ENCODE measurements at regions not wholly inside any gene's neighbourhood (a gene's known extent, or its start where the extent isn't known, plus 50 kb on each side); places are given as distances from the start of the nearest gene placed in this dataset.
"Not testable (repeated sequence)": the region's sequence is repeated elsewhere in the genome, so short reads cannot be mapped to it uniquely, and the experiment has no call there.

DNA sequence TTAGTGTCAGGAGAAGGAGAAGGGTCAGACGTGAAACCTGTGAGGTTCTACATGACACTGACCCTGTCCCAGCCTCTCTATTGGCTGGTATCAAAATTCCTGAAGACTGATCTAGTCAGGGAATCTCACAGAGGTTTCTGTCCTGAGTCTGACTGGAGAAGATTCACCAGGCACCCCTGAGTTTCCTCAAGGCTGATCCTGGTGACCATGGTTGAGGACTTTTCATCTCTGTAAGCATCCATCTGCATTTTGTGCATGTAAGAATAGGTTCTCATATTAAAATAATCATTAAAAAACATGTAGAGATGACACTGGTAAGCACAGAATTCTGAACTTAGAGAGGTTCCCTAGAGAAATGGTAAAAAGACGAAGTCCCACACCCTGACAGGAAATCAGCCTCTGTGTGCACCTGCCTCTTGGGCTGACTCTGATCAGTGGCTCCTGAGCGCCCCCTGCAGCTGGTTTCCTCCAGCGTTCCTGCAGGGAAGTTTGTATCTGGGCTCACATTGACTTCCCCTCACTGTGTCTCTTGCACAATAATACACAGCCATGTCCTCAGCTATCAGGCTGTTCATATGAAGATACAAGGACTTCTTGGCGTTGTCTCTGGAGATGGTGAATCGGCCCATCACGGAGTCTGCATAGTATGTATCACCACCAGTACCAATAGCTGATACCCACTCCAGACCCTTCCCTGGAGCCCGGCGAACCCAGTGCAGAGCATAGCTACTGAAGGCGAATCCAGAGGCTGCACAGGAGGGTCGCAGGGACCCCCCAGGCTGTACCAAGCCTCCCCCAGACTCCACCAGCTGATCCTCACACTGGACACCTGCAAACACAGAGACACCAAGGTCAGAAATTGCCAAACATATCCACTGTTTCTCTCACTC lies 991.9 kb downstream of the TMEM121 start:
- no peak for DNase-seq (ENCODE audit: low spot score)

DNA sequence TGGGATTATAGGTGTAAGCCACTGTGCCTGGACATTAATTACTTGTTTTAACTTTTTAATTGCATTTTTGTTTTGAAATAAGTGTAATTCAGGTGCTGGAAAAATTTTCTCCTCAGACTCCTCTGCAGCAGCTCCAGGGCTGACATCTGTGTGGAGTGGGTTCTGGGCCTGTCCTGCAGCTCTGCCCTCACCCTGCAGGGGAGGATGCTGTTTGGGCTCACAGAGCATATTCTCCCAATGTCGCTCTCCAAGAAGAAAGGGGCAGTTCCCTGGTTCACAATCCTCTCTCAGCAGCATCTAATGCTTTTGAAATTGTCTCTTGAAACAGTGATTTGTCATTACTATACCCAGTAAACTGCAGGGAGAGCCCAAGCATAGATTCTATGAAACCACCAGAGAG lies 995.7 kb downstream of the TMEM121 start:
- DNase-seq (ENCODE audit: low spot score) = not testable (repeated sequence)

DNA sequence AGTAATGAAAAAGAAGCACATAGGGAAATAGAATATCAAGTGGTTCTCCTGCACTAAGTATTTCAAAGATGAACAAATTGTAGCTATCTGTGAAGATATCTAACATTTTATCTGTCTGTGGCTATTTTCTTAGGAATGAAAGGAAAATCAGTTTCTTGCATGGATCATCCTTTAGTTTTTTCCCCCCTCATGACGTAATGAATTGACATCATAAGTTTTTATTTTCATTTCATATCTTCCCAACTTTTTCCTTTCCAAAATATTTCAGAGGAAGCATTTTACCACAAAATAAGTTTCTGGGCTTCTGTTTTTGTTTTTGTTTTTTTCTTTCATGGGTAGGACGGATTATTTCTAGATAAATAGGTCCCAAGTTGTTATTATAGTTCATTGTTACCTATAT lies 996.6 kb downstream of the TMEM121 start:
- no peak for DNase-seq (ENCODE audit: low spot score)

DNA sequence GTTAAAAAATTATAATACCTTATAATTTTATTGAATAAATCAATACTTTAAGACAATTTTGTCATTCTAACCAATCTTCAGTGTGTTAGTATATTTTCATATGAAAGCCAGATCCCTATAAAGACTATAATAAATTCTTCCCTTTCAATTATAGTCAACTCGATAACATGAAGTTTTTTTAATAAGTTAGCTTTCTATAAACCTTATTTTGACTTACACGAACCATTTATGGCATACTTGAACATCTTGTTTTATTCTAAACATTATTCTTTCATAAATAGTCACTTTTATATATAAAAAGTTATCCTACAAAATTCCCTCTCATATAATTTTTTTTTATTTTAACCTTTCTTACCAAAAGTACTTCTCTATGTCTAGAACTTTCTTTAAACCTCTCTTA lies 1002.3 kb downstream of the TMEM121 start:
- DNase-seq (ENCODE audit: low spot score) = no peak

DNA sequence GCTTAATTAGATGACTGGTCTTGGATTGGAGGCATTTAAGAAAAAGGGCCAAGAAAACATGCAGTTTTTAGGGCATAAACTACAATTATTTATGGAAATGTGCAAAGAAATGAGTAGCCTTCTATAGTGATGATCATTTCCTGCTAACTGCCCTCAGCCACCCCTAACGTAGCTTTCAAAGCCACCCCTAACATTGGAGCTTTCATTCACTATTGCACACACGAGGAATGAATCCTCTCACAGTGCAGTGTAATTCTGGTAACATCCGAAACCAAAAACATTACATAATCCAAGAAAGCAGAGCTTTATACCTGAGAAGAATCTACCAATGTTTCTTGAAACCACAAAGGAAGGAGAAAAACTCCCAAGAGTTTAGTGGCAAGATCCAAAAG lies 1003.6 kb downstream of the TMEM121 start:
- no peak for DNase-seq (ENCODE audit: low spot score)

DNA sequence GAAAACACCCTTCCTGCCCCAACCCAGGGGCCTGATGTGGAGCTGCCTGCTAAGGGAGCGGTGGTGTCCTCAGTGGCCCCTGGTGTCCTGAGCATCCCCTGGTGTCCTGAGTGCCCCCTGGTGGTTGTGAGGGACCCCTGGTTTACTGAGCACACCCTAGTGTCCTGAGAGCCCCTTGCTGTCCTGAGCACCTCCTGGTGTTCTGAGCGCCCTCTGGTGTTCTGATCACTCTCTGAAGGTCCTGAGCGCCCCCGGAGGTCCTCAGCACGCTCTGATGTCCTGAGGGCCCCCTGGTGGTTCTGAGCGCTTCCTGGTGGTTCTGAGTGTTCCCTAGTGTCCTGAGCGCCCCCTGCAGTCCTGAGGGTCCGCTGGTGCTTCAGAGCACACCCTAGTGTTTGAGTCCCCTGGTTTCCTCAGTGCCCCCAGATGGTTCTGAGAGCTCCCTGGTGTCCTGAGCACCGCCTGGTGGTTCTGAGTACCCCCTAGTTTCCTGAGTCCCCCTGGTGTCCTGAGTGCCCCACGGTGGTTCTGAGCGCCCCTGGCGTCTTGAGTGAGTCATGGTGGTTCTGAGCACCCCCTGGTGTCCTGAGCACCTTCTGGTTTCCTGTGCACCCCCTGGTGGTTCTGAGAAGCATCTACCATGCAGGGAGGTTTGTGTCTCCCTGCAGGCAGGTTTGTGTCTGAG lies 1004.2 kb downstream of the TMEM121 start:
- DNase-seq (ENCODE audit: low spot score) = no peak

DNA sequence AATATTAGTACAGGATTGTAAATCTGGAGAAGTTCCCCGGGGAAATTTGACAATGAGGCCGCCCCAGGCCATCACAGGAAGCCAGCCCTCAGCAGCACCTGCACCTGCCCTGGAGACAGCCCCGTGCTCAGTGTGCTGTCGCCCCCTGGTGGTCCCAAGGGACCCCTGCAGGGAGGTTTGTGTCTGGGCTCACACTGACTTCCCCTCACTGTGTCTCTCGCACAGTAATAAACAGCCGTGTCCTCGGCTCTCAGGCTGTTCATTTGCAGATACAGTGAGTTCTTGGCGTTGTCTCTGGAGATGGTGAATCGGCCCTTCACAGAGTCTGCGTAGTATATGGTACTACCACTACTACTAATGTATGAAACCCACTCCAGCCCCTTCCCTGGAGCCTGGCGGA lies 1011.2 kb downstream of the TMEM121 start:
- DNase-seq (ENCODE audit: low spot score) = not testable (repeated sequence)

DNA sequence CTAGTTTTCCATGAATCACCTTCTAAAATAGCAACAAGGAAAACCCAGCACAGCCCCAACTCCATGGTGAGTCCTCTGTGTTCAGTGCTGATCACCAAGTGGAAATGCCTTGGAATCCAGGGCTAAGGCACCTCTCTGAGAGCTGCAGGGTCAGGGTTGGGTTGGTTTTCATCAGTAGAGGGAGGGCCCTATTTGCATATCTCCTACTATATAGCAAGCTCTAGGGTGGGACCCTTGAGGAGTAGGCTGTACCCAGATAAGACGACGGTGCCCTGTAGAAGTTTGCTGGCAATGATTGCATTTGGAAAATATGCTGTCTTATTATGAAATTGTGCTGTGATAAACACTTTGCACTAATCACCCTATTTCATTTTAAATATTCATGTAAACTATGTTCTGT lies 1011.8 kb downstream of the TMEM121 start:
- DNase-seq (ENCODE audit: low spot score) = no peak

DNA sequence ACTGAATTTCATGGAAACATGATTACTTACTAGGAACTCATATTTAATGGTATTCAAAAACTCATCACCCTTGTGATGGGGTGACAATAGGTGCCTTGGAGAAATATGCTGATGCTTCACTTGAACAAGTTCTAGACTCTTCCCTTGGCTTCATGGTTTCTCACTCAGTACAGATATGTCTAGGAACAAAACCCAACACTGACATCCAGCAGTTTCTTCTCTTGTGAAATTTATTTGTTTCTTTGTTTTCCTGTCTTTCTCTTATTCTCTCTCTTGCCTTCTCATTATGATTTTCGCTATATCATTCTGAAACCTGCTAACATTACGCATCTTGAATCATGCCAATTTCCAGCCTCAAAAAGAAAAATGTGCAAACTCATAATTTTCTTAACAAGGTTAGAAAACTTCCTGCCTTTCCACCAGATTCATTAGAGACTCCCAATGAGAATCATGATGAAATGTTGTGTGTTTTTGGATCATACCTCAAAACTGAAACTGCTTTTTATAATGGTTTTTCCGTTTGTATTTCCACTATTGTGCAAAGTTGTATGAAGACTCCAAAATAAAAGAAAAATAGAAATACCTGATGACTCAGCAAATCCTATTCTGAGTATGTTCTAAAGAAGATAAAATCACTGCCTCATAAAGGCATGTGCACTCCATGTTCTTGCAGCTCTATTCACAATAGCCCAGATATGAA lies 1021.5 kb downstream of the TMEM121 start:
- DNase-seq (ENCODE audit: low spot score) = no peak

DNA sequence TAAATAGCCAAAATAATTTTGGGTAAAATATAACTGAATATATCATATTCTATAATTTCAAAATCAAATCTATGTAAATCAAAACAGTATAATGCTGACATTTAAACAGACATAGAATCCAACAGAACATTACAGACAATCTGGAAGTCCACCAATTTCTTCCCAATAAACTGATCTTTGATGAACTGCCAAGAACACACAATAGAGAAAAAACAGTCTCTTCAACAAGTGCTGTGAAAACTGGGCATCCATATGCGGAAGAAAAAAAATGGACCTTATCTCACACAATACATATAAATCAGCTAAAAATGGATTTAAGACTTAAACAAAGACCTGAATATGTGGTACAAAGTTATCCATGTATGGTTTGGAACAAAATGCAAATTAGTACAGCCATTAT lies 1022.7 kb downstream of the TMEM121 start:
- no peak for DNase-seq (ENCODE audit: low spot score)

DNA sequence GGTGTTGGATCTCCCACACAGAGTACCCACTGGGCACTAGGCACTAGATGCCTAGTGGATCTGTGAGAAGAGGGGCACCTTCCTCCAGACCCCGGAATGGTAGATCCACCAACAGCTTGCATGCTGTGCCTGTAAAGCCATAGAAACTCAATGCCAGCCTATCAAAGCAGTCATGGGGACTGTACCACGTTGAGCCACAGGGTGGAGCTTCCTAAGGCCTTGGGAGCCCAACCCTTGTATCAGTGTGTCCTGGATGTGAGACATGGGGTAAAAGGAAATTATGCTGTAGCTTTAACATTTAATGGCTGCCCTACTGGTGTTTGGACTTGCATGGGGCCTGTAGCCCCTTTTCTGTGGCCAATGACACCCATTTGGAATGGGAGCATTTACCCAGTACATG lies 1024.9 kb downstream of the TMEM121 start:
- DNase-seq (ENCODE audit: low spot score) = no peak

DNA sequence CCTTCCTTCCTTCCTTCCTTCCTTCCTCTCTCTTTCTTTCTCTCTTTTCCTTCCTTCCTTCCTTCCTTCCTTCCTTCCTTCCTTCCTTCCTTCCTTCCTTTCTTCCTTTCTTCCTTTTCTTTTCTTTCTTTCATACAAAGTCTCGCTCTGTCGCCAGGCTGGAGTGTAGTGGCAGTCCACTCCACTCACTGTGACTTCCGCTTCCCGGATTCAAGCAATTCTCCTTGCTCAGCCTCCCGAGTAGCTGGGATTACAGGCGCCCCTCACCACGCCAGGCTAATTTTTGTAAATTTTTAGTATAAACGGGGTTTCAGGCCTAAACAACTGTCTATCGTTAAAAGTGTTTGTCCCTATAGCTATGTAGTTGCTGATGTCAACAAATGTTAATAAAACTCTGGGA lies 1029.8 kb downstream of the TMEM121 start:
- DNase-seq (ENCODE audit: low spot score) = not testable (repeated sequence)

DNA sequence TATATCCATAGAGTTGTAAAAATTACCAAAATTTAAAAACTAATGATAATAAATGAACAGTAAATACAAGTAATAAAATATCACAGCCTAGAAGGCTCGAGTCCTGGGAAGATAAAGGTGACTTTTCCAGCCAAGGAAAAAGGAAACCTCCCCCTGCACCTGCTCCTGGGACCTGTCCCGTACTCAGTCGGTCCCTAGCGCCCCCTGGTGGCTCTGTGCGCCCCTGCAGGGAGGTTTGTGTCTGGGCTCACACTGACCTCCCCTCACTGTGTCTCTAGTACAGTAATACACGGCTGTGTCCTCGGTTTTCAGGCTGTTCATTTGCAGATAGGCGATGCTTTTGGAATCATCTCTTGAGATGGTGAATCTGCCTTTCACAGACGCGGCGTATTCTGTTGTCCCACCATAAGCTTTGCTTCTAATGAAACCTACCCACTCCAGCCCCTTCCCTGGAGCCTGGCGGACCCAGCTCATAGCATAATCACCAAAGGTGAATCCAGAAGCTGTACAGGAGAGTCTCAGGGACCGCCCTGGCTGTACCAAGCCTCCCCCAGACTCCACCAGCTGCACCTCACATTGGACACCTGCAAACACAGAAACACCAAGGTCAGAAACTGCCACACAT lies 1030.4 kb downstream of the TMEM121 start:
- no peak for DNase-seq (ENCODE audit: low spot score)

DNA sequence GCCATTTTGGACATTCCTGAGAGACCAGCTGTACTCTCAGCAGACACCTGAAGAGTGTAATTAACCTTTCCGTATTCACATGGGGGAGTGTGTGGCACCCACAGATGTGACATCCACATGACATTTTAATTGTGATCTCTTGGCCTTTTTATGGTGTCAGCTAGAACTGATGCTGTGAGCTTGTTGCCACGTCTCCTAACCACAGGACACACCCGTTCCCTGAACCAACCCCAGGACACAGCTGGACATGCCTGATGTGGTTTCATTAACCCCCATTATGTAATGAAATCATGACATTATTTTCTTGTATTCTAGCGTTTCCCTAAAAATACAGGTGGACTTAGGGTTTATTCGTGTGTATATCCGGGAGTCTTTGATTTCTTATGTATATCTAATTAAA lies 1036.1 kb downstream of the TMEM121 start:
- no peak for DNase-seq (ENCODE audit: low spot score)

DNA sequence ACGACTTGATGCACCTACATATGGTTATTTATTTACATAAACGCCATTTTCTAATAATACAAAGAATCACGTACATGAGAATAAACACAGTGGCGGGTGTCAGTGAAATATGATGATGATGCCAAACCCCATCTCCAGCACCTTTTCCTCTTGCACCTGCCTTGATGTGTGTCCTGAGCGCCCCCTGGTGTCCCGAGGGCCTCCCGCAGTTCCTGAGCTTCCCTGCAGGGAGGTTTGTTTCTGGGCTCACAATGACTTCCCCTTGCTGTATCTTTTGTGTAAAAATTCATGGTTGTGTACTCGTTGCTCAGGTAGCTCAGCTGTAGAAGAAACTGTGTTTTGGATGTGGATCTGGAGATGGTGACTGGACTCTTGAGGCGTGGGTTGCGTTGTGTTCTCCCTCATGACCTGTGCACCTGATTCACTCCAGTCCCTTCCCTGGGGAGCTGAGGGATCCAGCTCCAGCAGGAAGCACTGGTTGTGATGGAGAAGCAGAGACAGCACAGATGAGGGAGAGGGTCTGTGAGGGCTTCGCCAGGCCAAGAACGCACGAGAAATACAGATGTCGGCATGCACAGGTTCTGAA lies 1037.8 kb downstream of the TMEM121 start:
- no peak for DNase-seq (ENCODE audit: low spot score)

DNA sequence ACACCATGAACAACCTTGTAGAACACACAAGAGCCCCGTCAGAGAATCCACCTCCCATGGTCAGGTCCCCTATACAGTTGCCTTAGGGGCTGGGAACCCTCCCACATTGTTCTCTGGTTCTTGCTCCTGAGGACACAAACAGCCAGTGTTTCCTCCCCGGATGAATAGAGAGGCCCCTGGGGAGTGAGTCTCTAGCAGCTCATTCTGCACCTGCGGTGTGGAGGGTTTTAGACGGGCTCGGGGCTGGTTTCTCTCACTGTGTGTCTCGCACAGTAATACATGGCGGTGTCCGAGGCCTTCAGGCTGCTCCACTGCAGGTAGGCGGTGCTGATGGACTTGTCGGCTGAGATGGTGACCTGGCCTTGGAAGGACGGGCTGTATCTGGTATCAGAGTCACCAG lies 1052.1 kb downstream of the TMEM121 start:
- DNase-seq (ENCODE audit: low spot score) = no peak

DNA sequence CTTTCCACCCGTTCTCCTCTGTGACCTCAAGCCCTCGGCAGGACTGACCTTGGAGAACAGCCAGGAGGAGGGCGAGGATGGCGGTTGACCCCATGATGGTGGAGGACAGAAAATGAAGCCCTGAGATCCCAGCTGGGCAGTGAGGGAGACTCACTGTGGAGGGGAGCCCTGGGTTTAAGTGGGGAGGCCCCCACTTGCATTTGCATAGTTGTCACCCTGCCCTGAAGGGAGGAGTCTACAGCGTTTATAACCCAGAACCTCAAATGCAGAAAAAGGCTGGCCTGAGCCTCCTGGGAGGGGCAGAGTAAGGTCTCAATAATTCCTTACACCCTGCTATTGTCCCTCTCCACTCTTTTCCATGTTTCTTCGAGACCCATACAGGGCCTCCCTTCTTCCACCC lies 1052.7 kb downstream of the TMEM121 start:
- DNase-seq (ENCODE audit: low spot score) = no peak

DNA sequence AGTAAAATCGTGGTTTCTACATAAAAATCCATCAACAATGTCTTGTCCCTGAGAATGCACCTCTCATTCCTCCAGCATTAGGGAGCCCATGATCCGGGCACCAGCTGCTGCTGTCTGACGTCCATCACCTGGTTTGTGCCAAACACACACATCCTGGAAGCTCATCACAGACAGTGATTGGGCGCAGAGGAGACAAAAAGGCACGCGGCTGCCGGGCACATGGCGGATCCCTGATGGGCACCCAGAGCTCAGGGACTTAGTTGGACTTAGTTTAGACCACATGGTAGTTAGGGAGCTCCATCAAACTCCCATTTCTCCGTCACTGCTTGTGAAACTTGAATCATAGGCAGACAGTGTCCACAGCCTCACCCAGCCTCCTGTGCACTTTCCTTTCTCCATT lies 1059.3 kb downstream of the TMEM121 start:
- no peak for DNase-seq (ENCODE audit: low spot score)

DNA sequence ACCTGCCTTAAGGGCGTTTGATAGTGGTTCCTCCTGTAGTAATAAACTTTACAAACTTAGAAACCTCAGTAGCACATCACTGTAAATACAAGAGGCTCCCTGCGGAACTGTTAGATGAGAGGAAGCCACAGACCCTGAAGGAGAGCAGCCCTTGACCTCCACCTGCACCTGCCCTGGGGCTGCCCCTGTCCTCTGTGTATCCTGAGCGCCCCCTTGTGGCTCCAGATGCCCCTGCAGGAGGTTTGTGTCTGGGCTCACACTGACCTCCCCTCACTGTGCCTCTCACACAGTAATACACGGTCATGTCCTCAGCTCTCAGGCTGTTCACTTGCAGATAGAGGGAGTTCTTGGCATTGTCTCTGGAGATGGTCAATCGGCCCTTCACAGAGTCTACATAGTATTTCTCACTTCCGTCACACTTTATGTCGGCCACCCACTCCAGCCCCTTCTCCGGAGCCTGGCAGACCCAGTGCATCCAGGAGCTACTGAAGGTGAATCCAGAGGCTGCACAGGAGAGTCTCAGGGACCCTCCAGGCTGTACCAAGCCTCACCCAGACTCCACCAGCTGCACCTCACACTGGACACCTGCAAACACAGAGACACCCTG lies 1059.8 kb downstream of the TMEM121 start:
- no peak for DNase-seq (ENCODE audit: low spot score)

DNA sequence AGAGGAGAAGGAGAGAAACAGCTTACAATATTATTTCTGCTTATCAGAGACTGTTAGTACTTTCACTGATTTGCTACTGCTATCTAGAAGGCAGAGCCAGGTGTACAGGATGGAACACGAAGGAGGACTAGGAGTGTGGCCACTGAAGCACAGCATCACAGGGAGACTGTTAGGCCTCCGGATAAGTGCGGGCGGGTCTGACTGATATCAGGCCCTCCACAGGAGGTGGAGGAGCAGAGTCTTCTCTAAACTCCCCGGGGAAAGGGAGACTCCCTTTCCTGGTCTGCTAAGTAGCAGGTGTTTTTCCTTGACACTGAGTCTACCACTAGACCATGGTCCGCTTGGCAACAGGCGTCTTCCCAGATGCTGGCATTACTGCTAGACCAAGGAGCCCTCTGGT lies 1065.2 kb downstream of the TMEM121 start:
- not testable (repeated sequence) for DNase-seq (ENCODE audit: low spot score)

DNA sequence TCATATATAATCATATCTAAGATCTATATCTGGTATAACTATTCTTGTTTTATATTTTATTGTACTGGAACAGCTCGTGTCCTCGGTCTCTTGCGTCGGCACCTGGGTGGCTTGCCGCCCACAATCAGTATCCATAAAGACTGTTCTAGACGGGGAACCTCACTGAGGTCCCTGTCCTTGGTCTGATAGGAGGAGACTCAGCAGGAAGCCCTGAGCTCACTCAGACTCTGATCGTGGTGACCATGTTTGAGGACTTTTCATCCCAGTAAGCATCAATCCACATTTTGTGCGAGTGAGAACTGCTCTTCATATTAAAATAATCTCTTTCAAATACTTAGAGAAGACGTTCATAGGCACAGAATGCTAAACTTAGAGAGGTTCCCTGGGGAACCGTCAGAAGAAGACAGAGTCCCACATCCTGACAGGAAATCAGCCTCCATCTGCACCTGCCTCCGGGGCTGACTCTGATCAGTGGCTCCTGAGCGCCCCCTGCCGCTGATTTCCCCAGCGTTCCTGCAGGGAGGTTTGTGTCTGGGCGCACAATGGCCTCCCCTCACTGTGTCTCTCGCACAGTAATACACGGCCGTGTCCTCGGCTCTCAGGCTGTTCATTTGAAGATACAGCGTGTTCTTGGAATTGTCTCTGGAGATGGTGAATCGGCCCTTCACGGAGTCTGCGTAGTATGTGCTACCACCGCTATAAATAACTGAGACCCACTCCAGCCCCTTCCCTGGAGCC lies 1065.9 kb downstream of the TMEM121 start:
- DNase-seq (ENCODE audit: low spot score) = not testable (repeated sequence)

Measured in left forelimb (tissue), 1 donor.